ENCODE measurements at regions not wholly inside any gene's neighbourhood (a gene's known extent, or its start where the extent isn't known, plus 50 kb on each side); places are given as distances from the start of the nearest gene placed in this dataset.

GRCh38 chr14:97802430-97803373, 1005.5 kb downstream of the VRK1 start:
- TF ChIP-seq CTCF (IDR thresholded peaks at IDR 0.05; ENCODE audit: low read depth, low read length) (no peak), POLR2A (IDR thresholded peaks at IDR 0.05; ENCODE audit: extremely low read depth, insufficient read length) (no peak), MAX (IDR thresholded peaks at IDR 0.05; ENCODE audit: low read depth, low read length) (no peak)

Data from NB4 (cell line).